A549 (cell line): ENCODE measurements at regions not wholly inside any gene's neighbourhood (a gene's known extent, or its start where the extent isn't known, plus 50 kb on each side); places are given as distances from the start of the nearest gene placed in this dataset.

Source experiments
- ATAC-seq, 2 experiments: fragments of 200-7000 bp in 1 of 2; fragments of >200 bp in 1 of 2; cut with Nextera tagmentation in 1 of 2; cut with Tn5 transposase in 1 of 2; 3 replicates each; pipeline versions ENCODE4 v1.8.0 to v1.9.1; 2018 to 2020; ENCODE audit warnings: mild to moderate bottlenecking in 1 of 2, moderate library complexity in 1 of 2
- CTCF ChIA-PET: fragments of 300-600 bp; sonication (Branson Sonifier 250); formaldehyde crosslinking; extraction: SDS; loops from one replicate; lab custom pipeline; 2021; ENCODE audit warnings: antibody characterized with exemption, inconsistent platforms; lab: Yijun Ruan, JAX
- POLR2A ChIA-PET: fragments of 350-600 bp; formaldehyde crosslinking; extraction: SDS; loops from one replicate; lab custom pipeline; 2021; ENCODE audit warnings: antibody characterized with exemption, inconsistent platforms; lab: Yijun Ruan, JAX
- DNase-seq, 2 experiments: peaks; one replicate each; pipeline versions ENCODE4 v3.0.0 to v3.0.0-alpha.2; 2011 to 2016; ENCODE audit warnings: low read depth in 1 of 2, low spot score in 1 of 2
- FAIRE-seq: peaks from 2 replicates; lab custom pipeline; 2011; peaks lifted over from hg19 to GRCh38; lab: Jason Lieb, UNC
- H3K27ac ChIP-seq, 2 experiments: fragments of >200 bp; sonication (Bioruptor Twin); formaldehyde crosslinking; 3 replicates each; pipeline ENCODE4 v1.5.1; 2016 to 2017
- H3K4me1 ChIP-seq: fragments of >200 bp; sonication (Bioruptor Twin); formaldehyde crosslinking; 3 replicates; pipeline ENCODE4 v1.6.1; 2016
- H3K4me2 ChIP-seq: fragments of >200 bp; sonication (Bioruptor Twin); formaldehyde crosslinking; 3 replicates; pipeline ENCODE4 v1.6.1; 2016
- H3K4me3 ChIP-seq: fragments of >200 bp; sonication (Bioruptor Twin); formaldehyde crosslinking; 3 replicates; pipeline ENCODE4 v1.5.1; 2016
- H3K9me3 ChIP-seq: fragments of >200 bp; sonication (Bioruptor Twin); formaldehyde crosslinking; 3 replicates; pipeline ENCODE4 v1.6.1; 2016
- CBX8 ChIP-seq: fragments of 200-600 bp; sonication (generic); IDR thresholded peaks from 2 replicates; pipeline ENCODE4 v1.6.1; 2016
- CEBPB ChIP-seq, 2 experiments: fragments of >200 bp in 1 of 2; sonication (Bioruptor Twin) in 1 of 2; formaldehyde crosslinking in 1 of 2; IDR thresholded peaks; 2 replicates each; pipeline ENCODE4 v1.6.1; 2012 to 2016
- CHD2 ChIP-seq: fragments of 150-350 bp; IDR thresholded peaks from 2 replicates; pipeline ENCODE4 v1.6.1; 2014; ENCODE audit warnings: low read length; ENCODE audit not compliant: partially characterized antibody
- EHF ChIP-seq: fragments of 250-450 bp; sonication (Bioruptor Pico); IDR thresholded peaks from 2 replicates; pipeline ENCODE4 v1.5.0; 2020; ENCODE audit warnings: mild to moderate bottlenecking
- EP300 ChIP-seq, 2 experiments: fragments of >200 bp; sonication (Bioruptor Twin); formaldehyde crosslinking; IDR thresholded peaks; 2 replicates in 1 of 2; 3 replicates in 1 of 2; pipeline ENCODE4 v1.6.1; 2016 to 2017
- FOSB ChIP-seq: fragments of 250-450 bp; sonication (Bioruptor Pico); IDR thresholded peaks from 2 replicates; pipeline ENCODE4 v1.5.0; 2020; ENCODE audit warnings: mild to moderate bottlenecking, moderate library complexity
- HES2 ChIP-seq: fragments of >200 bp; sonication (Bioruptor Twin); formaldehyde crosslinking; IDR thresholded peaks from 2 replicates; pipeline ENCODE4 v1.6.1; 2016
- JUNB ChIP-seq: fragments of >200 bp; sonication (Bioruptor Twin); formaldehyde crosslinking; IDR thresholded peaks from 2 replicates; pipeline ENCODE4 v1.6.1; 2016
- KDM5A ChIP-seq: fragments of 200-600 bp; sonication (generic); IDR thresholded peaks from 2 replicates; pipeline ENCODE4 v1.6.1; 2016; ENCODE audit warnings: antibody characterized with exemption, mild to moderate bottlenecking
- MAFK ChIP-seq: fragments of 450-650 bp; IDR thresholded peaks from 2 replicates; pipeline ENCODE4 v1.6.1; 2014; ENCODE audit not compliant: partially characterized antibody
- MAX ChIP-seq: IDR thresholded peaks from 2 replicates; pipeline ENCODE4 v1.6.1; 2012
- NFE2L2 ChIP-seq: fragments of 150-350 bp; conservative IDR thresholded peaks from 2 replicates; pipeline ENCODE4 v1.6.1; 2014; ENCODE audit warnings: low read length
- NPAS2 ChIP-seq: fragments of 250-450 bp; sonication (Bioruptor Pico); IDR thresholded peaks from 2 replicates; pipeline ENCODE4 v1.8.0; 2022; ENCODE audit warnings: mild to moderate bottlenecking, moderate library complexity, borderline replicate concordance
- PBX3 ChIP-seq: IDR thresholded peaks from 2 replicates; pipeline ENCODE4 v1.6.1; 2012
- POLR2A ChIP-seq: IDR thresholded peaks from 2 replicates; pipeline ENCODE4 v1.6.1; 2012; ENCODE audit warnings: mild to moderate bottlenecking, low read length
- POLR2AphosphoS2 ChIP-seq: conservative IDR thresholded peaks from 2 replicates; pipeline ENCODE4 v1.6.1; 2012; ENCODE audit warnings: low read length, improper control_type of control experiment, inconsistent platforms
- RFX5 ChIP-seq: fragments of 450-650 bp; IDR thresholded peaks from 2 replicates; pipeline ENCODE4 v1.7.1; 2014; ENCODE audit warnings: antibody characterized with exemption, mild to moderate bottlenecking, moderate library complexity
- RNF2 ChIP-seq: fragments of 200-600 bp; sonication (generic); IDR thresholded peaks from 2 replicates; pipeline ENCODE4 v1.6.1; 2016; ENCODE audit warnings: low read depth, mild to moderate bottlenecking, antibody characterized with exemption, moderate library complexity, borderline replicate concordance
- SMC3 ChIP-seq: fragments of >200 bp; sonication (Bioruptor Twin); formaldehyde crosslinking; IDR thresholded peaks from 3 replicates; pipeline ENCODE4 v1.6.1; 2018; ENCODE audit warnings: inconsistent platforms
- SREBF2 ChIP-seq: fragments of 450-650 bp; IDR thresholded peaks from 2 replicates; pipeline ENCODE4 v1.6.1; 2014; ENCODE audit warnings: mild to moderate bottlenecking, moderate library complexity
- TFCP2L1 ChIP-seq: fragments of 250-450 bp; sonication (Bioruptor Pico); IDR thresholded peaks from 2 replicates; pipeline ENCODE4 v1.5.0; 2021; ENCODE audit warnings: mild to moderate bottlenecking
- ZNF302 ChIP-seq: fragments of 250-450 bp; sonication (Bioruptor Pico); IDR thresholded peaks from 2 replicates; pipeline ENCODE4 v1.9.0; 2021; ENCODE audit warnings: inconsistent platforms, mild to moderate bottlenecking, moderate library complexity
- WGBS: methylation state at CpG from one replicate; pipeline ENCODE4 v1.1.6; 2017; ENCODE audit errors: missing lambda C conversion rate; 5-methylcytosine and 5-hydroxymethylcytosine counted together
- TF ChIP-seq, protein P1 (sequence below): fragments of 250-450 bp; sonication (Bioruptor Pico); IDR thresholded peaks from 2 replicates; pipeline ENCODE4 v1.5.0; 2020; ENCODE audit warnings: low read depth, mild to moderate bottlenecking, moderate library complexity
- TF ChIP-seq, protein P2 (sequence below): fragments of >200 bp; sonication (Bioruptor Twin); formaldehyde crosslinking; IDR thresholded peaks from 3 replicates; pipeline ENCODE4 v1.6.1; 2016

- TF ChIP-seq JUNB (no peak), MAX (no peak)
Observed at GRCh38 chr2:66364495-66365333, 70.2 kb upstream of the MEIS1 start (continued).

- H3K4me1 ChIP-seq, result no peaks in the 10 kb centered on the region
- no peaks in the 10 kb centered on the region for H3K9me3 ChIP-seq
- 14% methylated on average over 6 of the region's 6 CpGs for WGBS
- H3K27ac ChIP-seq, result no peak overlapping the region
- FAIRE-seq, result no peak
- DNase-seq, result no peak
- H3K4me3 ChIP-seq, result no peak overlapping the region
- ChIA-PET CTCF (no interaction called here), POLR2A (no interaction called here)
- ATAC-seq, result no peak
- no peak overlapping the region for H3K4me2 ChIP-seq
- TF ChIP-seq POLR2A (no peak), NFE2L2 (no peak)
Observed at GRCh38 chr2:66362701-66363100, 72.2 kb upstream of the MEIS1 start.

DNA sequence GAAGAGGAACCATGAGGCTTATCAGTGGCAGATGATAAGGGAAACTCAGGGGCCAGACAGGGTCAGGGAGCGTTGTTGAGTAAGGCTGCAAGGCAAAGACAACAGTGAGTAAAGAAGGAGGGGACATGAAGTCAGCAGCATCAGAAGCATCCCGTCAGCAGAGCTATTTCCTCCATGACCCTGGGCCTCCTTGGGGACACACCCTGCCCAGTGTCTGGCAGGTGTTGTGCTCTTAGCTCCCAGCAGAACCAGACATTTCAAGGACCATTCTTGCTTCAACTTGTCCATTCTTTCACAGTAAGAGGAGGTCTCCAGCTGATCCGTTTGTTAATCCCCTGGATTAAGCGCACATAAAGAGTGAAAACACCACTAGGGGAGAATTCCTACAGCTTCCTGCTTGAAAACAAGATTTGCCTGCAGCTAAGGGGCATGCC, 88.7 kb upstream of the MEIS1 start:
- ChIA-PET CTCF (no interaction called here), POLR2A (no interaction called here)
- 25% methylated on average over 4 of the region's 4 CpGs for WGBS
- no peak for ATAC-seq
- Histone ChIP-seq H3K27ac (no peak overlapping the region), H3K4me3 (no peak overlapping the region), H3K4me2 (no peak overlapping the region), H3K4me1 (no peaks in the 10 kb centered on the region), H3K9me3 (0 out of 3 replicates have a peak, but pooled peaks cover 2% of the 10 kb centered on the region)
- TF ChIP-seq SMC3, result no peak
- no peak for TF ChIP-seq HES2
- TF ChIP-seq EHF (CRISPR knock-in tag), result no peak
- no peak for TF ChIP-seq POLR2AphosphoS2
- TF ChIP-seq, protein P1, sequence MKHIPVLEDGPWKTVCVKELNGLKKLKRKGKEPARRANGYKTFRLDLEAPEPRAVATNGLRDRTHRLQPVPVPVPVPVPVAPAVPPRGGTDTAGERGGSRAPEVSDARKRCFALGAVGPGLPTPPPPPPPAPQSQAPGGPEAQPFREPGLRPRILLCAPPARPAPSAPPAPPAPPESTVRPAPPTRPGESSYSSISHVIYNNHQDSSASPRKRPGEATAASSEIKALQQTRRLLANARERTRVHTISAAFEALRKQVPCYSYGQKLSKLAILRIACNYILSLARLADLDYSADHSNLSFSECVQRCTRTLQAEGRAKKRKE (CRISPR knock-in tag), result no peak
- TF ChIP-seq CHD2, result no peak
- no peak for TF ChIP-seq EP300 (IDR thresholded peaks at IDR 0.05)
- TF ChIP-seq CBX8, result no peak
- TF ChIP-seq, protein P2, sequence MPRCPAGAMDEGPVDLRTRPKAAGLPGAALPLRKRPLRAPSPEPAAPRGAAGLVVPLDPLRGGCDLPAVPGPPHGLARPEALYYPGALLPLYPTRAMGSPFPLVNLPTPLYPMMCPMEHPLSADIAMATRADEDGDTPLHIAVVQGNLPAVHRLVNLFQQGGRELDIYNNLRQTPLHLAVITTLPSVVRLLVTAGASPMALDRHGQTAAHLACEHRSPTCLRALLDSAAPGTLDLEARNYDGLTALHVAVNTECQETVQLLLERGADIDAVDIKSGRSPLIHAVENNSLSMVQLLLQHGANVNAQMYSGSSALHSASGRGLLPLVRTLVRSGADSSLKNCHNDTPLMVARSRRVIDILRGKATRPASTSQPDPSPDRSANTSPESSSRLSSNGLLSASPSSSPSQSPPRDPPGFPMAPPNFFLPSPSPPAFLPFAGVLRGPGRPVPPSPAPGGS, result no peak
- TF ChIP-seq NPAS2 (CRISPR knock-in tag), result no peak
- TF ChIP-seq TFCP2L1 (CRISPR knock-in tag), result no peak
- no peak for TF ChIP-seq SREBF2
- TF ChIP-seq RNF2, result no peak
- no peak for FAIRE-seq
- DNase-seq, result no peak

DNA sequence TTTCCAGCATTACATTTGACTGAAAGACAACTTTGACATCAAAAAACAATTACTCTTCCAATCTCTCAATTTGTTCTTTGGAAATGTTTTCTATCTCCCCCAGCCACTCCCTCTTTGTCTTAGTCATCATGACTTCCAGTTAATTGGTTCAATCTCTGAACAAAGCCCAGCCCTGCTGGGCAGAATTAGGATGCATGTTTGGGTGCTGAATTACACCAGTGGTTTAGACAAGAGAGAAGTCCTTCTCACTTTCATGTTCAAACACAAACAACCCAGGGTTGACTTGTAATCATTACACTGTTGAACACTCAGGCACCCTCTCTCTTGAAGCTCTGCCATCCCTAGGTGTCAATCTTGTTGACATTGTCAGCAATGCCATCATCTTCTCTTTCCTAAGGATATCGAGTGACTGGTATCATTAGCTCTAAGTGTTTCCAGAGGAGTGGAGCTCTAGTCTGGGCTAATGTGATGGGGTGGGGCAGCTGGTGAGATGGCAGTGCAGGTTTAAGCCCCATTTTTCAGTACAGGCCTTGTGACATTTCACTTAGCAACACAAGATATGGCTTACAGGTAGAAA, 90.8 kb upstream of the MEIS1 start:
- Histone ChIP-seq H3K4me3 (no peak overlapping the region), H3K9me3 (0 out of 3 replicates have a peak, but pooled peaks cover 2% of the 10 kb centered on the region), H3K4me2 (no peak overlapping the region), H3K27ac (no peak overlapping the region), H3K4me1 (no peaks in the 10 kb centered on the region)
- ATAC-seq, result no peak
- POLR2A ChIA-PET, result no interaction called here
- CTCF ChIA-PET, result no interaction called here
- FAIRE-seq, result no peak
- no peak for DNase-seq
- 0% methylated on average over 1 of the region's 1 CpG for WGBS
- TF ChIP-seq, protein P2, result no peak
- no peak for TF ChIP-seq KDM5A
- no peak for TF ChIP-seq MAX
- no peak for TF ChIP-seq POLR2A
- TF ChIP-seq FOSB (CRISPR knock-in tag), result no peak
- TF ChIP-seq, protein P1 (CRISPR knock-in tag), result no peak
- no peak for TF ChIP-seq CHD2
- no peak for TF ChIP-seq MAFK
- TF ChIP-seq CEBPB (IDR thresholded peaks at IDR 0.05), result no peak
- TF ChIP-seq ZNF302 (CRISPR knock-in tag), result no peak
- no peak for TF ChIP-seq RFX5
- TF ChIP-seq PBX3, result no peak
- TF ChIP-seq JUNB, result no peak
